DMS153 (cell line): ENCODE measurements at regions not wholly inside any gene's neighbourhood (a gene's known extent, or its start where the extent isn't known, plus 50 kb on each side); places are given as distances from the start of the nearest gene placed in this dataset.
"Not testable (repeated sequence)": the region's sequence is repeated elsewhere in the genome, so short reads cannot be mapped to it uniquely, and the experiment has no call there.

Source experiments
- DNase-seq: peaks from one replicate; lab custom pipeline; 2025; lab: John Stamatoyannopoulos, UW

- DNase-seq, result not testable (repeated sequence)
These were observed 112.9 kb downstream of the PCSK1 start for GRCh38 chr5:96319981-96320739.

GRCh38 chr5:96318569-96319110 lies 114.4 kb downstream of the PCSK1 start:
- DNase-seq, result peak; percentile 21

- DNase-seq, result no peak
These were observed 115.1 kb downstream of the PCSK1 start for GRCh38 chr5:96317945-96318344.

GRCh38 chr5:96316487-96316886 lies 116.6 kb downstream of the PCSK1 start:
- DNase-seq, result no peak

- no peak for DNase-seq
These were observed 117.0 kb downstream of the PCSK1 start for GRCh38 chr5:96316017-96316416.

- no peak for DNase-seq
These were observed 117.6 kb downstream of the PCSK1 start for GRCh38 chr5:96315431-96315830.

GRCh38 chr5:96312383-96312782 lies 120.7 kb downstream of the PCSK1 start:
- DNase-seq, result no peak

- not testable (repeated sequence) for DNase-seq
These were observed 126.0 kb downstream of the PCSK1 start for GRCh38 chr5:96307047-96307446.

GRCh38 chr5:96302174-96302738 lies 130.8 kb downstream of the PCSK1 start:
- DNase-seq, result no peak

- DNase-seq, result no peak
These were observed 132.1 kb downstream of the PCSK1 start for GRCh38 chr5:96300976-96301375.

- DNase-seq, result no peak
These were observed 135.2 kb downstream of the PCSK1 start for GRCh38 chr5:96297867-96298266.

- DNase-seq, result no peak
These were observed 135.8 kb downstream of the PCSK1 start for GRCh38 chr5:96297290-96297689.

- DNase-seq, result no peak
These were observed 138.2 kb downstream of the PCSK1 start for GRCh38 chr5:96294884-96295202.

GRCh38 chr5:96293966-96294883 lies 138.8 kb downstream of the PCSK1 start:
- DNase-seq, result peak; percentile 21

- DNase-seq, result no peak
These were observed 140.3 kb downstream of the PCSK1 start for GRCh38 chr5:96292582-96293247.

- not testable (repeated sequence) for DNase-seq
These were observed 143.8 kb downstream of the PCSK1 start for GRCh38 chr5:96289287-96289686.

GRCh38 chr5:96288845-96289185 lies 144.2 kb downstream of the PCSK1 start:
- no peak for DNase-seq

GRCh38 chr5:96288166-96288844 lies 144.7 kb downstream of the PCSK1 start:
- DNase-seq, result no peak

- DNase-seq, result no peak
These were observed 145.9 kb downstream of the PCSK1 start for GRCh38 chr5:96287136-96287535.

GRCh38 chr5:96285823-96286222 lies 147.2 kb downstream of the PCSK1 start:
- DNase-seq, result no peak

GRCh38 chr5:96284727-96285389 lies 148.2 kb downstream of the PCSK1 start:
- no peak for DNase-seq
